IMR-90 (cell line): ENCODE measurements at regions not wholly inside any gene's neighbourhood (a gene's known extent, or its start where the extent isn't known, plus 50 kb on each side); places are given as distances from the start of the nearest gene placed in this dataset.

Experiments used
- ATAC-seq: fragments of 200-7000 bp; cut with Tn5 transposase; 2 replicates; pipeline ENCODE4 v1.9.1; 2020; ENCODE audit warnings: low read depth, mild to moderate bottlenecking, moderate library complexity
- BruUV-seq: library from RNA; stranded (reverse); fragments of 400-500 nt; replicated peaks from 2 replicates; lab custom pipeline; 2021; lab: Mats Ljungman, UMichigan
- CTCF ChIA-PET: fragments of 300-600 bp; formaldehyde crosslinking; extraction: SDS; loops from one replicate; lab custom pipeline; 2021; ENCODE audit warnings: antibody characterized with exemption; lab: Yijun Ruan, JAX
- POLR2A ChIA-PET: fragments of 300-600 bp; sonication (Branson Sonifier 250); formaldehyde crosslinking; loops from one replicate; lab custom pipeline; 2022; ENCODE audit warnings: antibody characterized with exemption; ENCODE audit not compliant: unreplicated experiment; lab: Charles Lee
- DNase-seq: peaks from one replicate; pipeline ENCODE4 v3.0.0; 2013
- H2AFZ ChIP-seq: replicated peaks from 2 replicates; pipeline ENCODE3; 2013; ENCODE audit warnings: low read length, mild to moderate bottlenecking; ENCODE audit not compliant: poor library complexity
- H2AK5ac ChIP-seq: 2 replicates; pipeline ENCODE4 v1.6.1; 2013; ENCODE audit warnings: low read depth, low read length, inconsistent platforms
- H2AK9ac ChIP-seq: replicated peaks from 2 replicates; pipeline ENCODE3; 2013; ENCODE audit warnings: mild to moderate bottlenecking, low read depth, low read length, moderate library complexity; ENCODE audit not compliant: poor library complexity
- H2BK120ac ChIP-seq: 2 replicates; pipeline ENCODE4 v1.6.1; 2013; ENCODE audit warnings: low read depth, low read length, inconsistent platforms
- H2BK15ac ChIP-seq: 3 replicates; pipeline ENCODE4 v1.6.1; 2013; ENCODE audit warnings: low read depth, low read length, inconsistent platforms
- H2BK20ac ChIP-seq: 2 replicates; pipeline ENCODE4 v1.6.1; 2013; ENCODE audit warnings: low read depth, mild to moderate bottlenecking, inconsistent platforms, low read length, moderate library complexity
- H2BK5ac ChIP-seq: 2 replicates; pipeline ENCODE4 v1.6.1; 2013; ENCODE audit warnings: mild to moderate bottlenecking, low read depth, low read length, inconsistent platforms; ENCODE audit not compliant: poor library complexity, severe bottlenecking
- H3K14ac ChIP-seq: replicated peaks from 2 replicates; pipeline ENCODE4 v1.6.1; 2013; ENCODE audit warnings: low read depth, low read length, inconsistent platforms
- H3K18ac ChIP-seq: 2 replicates; pipeline ENCODE4 v1.6.1; 2013; ENCODE audit warnings: low read depth, low read length, control low read depth
- H3K23ac ChIP-seq: 2 replicates; pipeline ENCODE4 v1.6.1; 2013; ENCODE audit warnings: low read depth, low read length, inconsistent platforms
- H3K27ac ChIP-seq: 2 replicates; pipeline ENCODE4 v1.5.1; 2013; ENCODE audit warnings: mild to moderate bottlenecking, control low read depth, low read length; ENCODE audit not compliant: insufficient read depth
- H3K27me3 ChIP-seq: 2 replicates; pipeline ENCODE4 v1.6.1; 2013; ENCODE audit warnings: low read length; ENCODE audit not compliant: control insufficient read depth, insufficient read depth
- H3K36me3 ChIP-seq: 2 replicates; pipeline ENCODE4 v1.6.1; 2013; ENCODE audit warnings: low read length, mixed read lengths; ENCODE audit not compliant: control insufficient read depth, insufficient read depth
- H3K4ac ChIP-seq: 2 replicates; pipeline ENCODE4 v1.6.1; 2013; ENCODE audit warnings: low read depth, low read length, inconsistent platforms
- H3K4me1 ChIP-seq: 2 replicates; pipeline ENCODE4 v1.6.1; 2013; ENCODE audit warnings: low read length, mixed read lengths; ENCODE audit not compliant: control insufficient read depth, insufficient read depth
- H3K4me2 ChIP-seq: 2 replicates; pipeline ENCODE4 v1.6.1; 2013; ENCODE audit warnings: low read depth, mild to moderate bottlenecking, control low read depth, low read length, moderate library complexity
- H3K4me3 ChIP-seq: 2 replicates; pipeline ENCODE4 v1.5.1; 2013; ENCODE audit warnings: low read depth, mild to moderate bottlenecking, control low read depth, low read length, moderate library complexity; ENCODE audit not compliant: insufficient read depth
- H3K56ac ChIP-seq: 2 replicates; pipeline ENCODE4 v1.6.1; 2013; ENCODE audit warnings: low read length, inconsistent platforms; ENCODE audit not compliant: insufficient read depth; ENCODE audit errors: extremely low read depth
- H3K79me1 ChIP-seq, 2 experiments: 2 replicates each; pipeline ENCODE4 v1.6.1; 2013; ENCODE audit warnings: low read length in 2 of 2, inconsistent platforms in 1 of 2, low read depth in 1 of 2
- H3K9ac ChIP-seq: 2 replicates; pipeline ENCODE4 v1.6.1; 2013; ENCODE audit warnings: low read depth, low read length, control low read depth
- H3K9me1 ChIP-seq: 2 replicates; pipeline ENCODE4 v1.6.1; 2013; ENCODE audit warnings: low read length, inconsistent platforms; ENCODE audit not compliant: insufficient read depth
- H3K9me3 ChIP-seq: 2 replicates; pipeline ENCODE4 v1.6.1; 2013; ENCODE audit warnings: low read length; ENCODE audit not compliant: control insufficient read depth, insufficient read depth
- H4K20me1 ChIP-seq: 2 replicates; pipeline ENCODE4 v1.6.1; 2013; ENCODE audit warnings: low read length, inconsistent platforms; ENCODE audit not compliant: insufficient read depth
- H4K5ac ChIP-seq: 2 replicates; pipeline ENCODE4 v1.6.1; 2013; ENCODE audit warnings: mild to moderate bottlenecking, low read depth, low read length, control low read depth
- H4K8ac ChIP-seq, 2 experiments: 2 replicates each; pipeline ENCODE4 v1.6.1; 2013; ENCODE audit warnings: low read depth in 2 of 2, low read length in 2 of 2, control low read depth in 1 of 2, inconsistent platforms in 1 of 2
- H4K91ac ChIP-seq: 2 replicates; pipeline ENCODE4 v1.6.1; 2013; ENCODE audit warnings: low read depth, low read length, inconsistent platforms; ENCODE audit not compliant: insufficient read depth
- CHD1 ChIP-seq: IDR thresholded peaks from 2 replicates; pipeline ENCODE4 v1.6.1; 2012; ENCODE audit warnings: low read depth, low read length, improper control_type of control experiment
- WGBS, 2 experiments: methylation state at CpG; one replicate each; pipeline versions ENCODE4 v1.1.5 to v1.1.7; 2013; ENCODE audit warnings: missing lambda C conversion rate in 2 of 2; ENCODE audit not compliant: insufficient read length in 1 of 2; ENCODE audit errors: extremely low coverage in 2 of 2; 5-methylcytosine and 5-hydroxymethylcytosine counted together
- dilution Hi-C: fragments of 300-500 bp; cut with HindIII; formaldehyde crosslinking; loops from one replicate; pipeline ENCODE4 v1.14.3; 2018; ENCODE audit warnings: low sequenced_read_pairs; ENCODE audit not compliant: unreplicated experiment
- in situ Hi-C: fragments of 300-500 bp; cut with MboI; formaldehyde crosslinking; loops from 3 replicates; pipeline ENCODE4 v1.14.3; 2019; ENCODE audit warnings: low sequenced_read_pairs, inconsistent platforms, mixed read lengths
- intact Hi-C: fragments of 100-400 bp; cut with micrococcal nuclease; formaldehyde crosslinking; loops from 2 replicates; pipeline ENCODE4 v1.10.0; 2022

DNA sequence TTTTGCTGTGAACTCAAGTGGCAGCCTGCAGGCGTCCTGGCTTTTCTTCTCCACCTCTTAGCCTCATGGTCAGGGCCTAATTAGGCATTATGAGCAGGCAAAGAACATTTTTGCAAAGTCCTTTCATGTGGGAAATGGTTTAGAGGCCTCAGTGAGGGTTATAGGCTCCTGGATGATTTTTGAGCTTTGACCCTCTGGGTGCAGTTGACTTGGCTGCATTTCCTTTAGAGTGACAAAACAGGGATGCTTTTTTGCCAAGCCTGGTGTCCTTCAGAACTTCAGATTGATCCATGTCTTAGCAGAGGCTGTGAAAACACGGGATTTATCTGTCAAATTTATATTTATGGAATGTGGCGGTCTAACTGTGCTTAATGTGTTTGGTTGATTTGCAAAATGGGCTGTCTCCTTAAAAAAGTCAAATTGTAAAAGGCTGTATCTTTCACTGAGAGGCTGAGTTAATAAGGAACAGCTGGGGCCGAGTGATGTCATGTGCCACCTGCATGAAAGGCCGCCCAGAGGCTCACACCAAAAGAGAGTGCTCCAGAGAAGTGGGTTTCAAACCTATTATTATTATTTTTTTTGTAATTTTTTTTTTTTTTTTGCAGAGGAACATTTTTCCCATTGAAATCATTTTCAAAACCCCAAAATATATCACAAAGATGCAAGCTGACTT, 192.2 kb upstream of the ARX start:
- DNase-seq (no peak), ATAC-seq (no peak)
- H3K79me1 ChIP-seq = no peaks in the 10 kb centered on the region
- no peak overlapping the region for H2AFZ ChIP-seq
- no peak overlapping the region for H4K91ac ChIP-seq
- no peak overlapping the region for H2BK15ac ChIP-seq
- WGBS, 2 experiments = 0% methylated on average over 1 of the region's 5 CpGs; no CpG with 5 or more reads in 1 of the 2 experiments
- no peak overlapping the region for H4K5ac ChIP-seq
- no peaks in the 10 kb centered on the region for H3K9me3 ChIP-seq
- no peak overlapping the region for H3K4ac ChIP-seq
- POLR2A ChIA-PET = no interaction called here
- TF ChIP-seq CHD1 = no peak
- in situ Hi-C loops = no loop called here
- no peaks in the 10 kb centered on the region for H3K36me3 ChIP-seq
- no peak overlapping the region for H3K9ac ChIP-seq
- no peak overlapping the region for H3K56ac ChIP-seq
- no peak overlapping the region for H2BK5ac ChIP-seq
- H2AK5ac ChIP-seq = no peak overlapping the region
- H3K23ac ChIP-seq = no peak overlapping the region
- no peak overlapping the region for H3K27ac ChIP-seq
- intact Hi-C loops = no loop called here
- no peak overlapping the region for H2BK120ac ChIP-seq
- no TSS peak for BruUV-seq
- H3K4me3 ChIP-seq = no peak overlapping the region
- no peaks in the 10 kb centered on the region for H3K27me3 ChIP-seq
- H4K20me1 ChIP-seq = no peaks in the 10 kb centered on the region
- no peak overlapping the region for H3K4me2 ChIP-seq
- H3K18ac ChIP-seq = no peak overlapping the region
- H3K14ac ChIP-seq = no peak overlapping the region
- CTCF ChIA-PET = interaction anchor here (0.7 kb wide), 1 partner anchor 10 kb away, joined by 5 read pairs; no protein-coding TSS in a partner anchor
- no peak overlapping the region for H2BK20ac ChIP-seq
- no peaks in the 10 kb centered on the region for H3K9me1 ChIP-seq
- no peaks in the 10 kb centered on the region for H3K4me1 ChIP-seq
- H2AK9ac ChIP-seq = no peak overlapping the region
- H4K8ac ChIP-seq = no peak overlapping the region
- dilution Hi-C loops = no loop called here
